IgD-negative memory B cell (primary cell): ENCODE measurements at regions not wholly inside any gene's neighbourhood (a gene's known extent, or its start where the extent isn't known, plus 50 kb on each side); places are given as distances from the start of the nearest gene placed in this dataset.
"Not testable (repeated sequence)": the region's sequence is repeated elsewhere in the genome, so short reads cannot be mapped to it uniquely, and the experiment has no call there.

Experiments used
- H3K27ac Mint-ChIP-seq, 3 donors: one replicate each; pipeline ENCODE4 v1.8.0; 2020 to 2022; ENCODE audit warnings: mild to moderate bottlenecking in 3 of 3, mixed read lengths in 3 of 3, moderate library complexity in 1 of 3
- H3K27me3 Mint-ChIP-seq: one replicate; pipeline ENCODE4 v1.8.0; 2021; ENCODE audit warnings: mixed read lengths
- H3K36me3 Mint-ChIP-seq: one replicate; pipeline ENCODE4 v1.8.0; 2020; ENCODE audit warnings: mild to moderate bottlenecking, mixed read lengths
- H3K4me1 Mint-ChIP-seq, 3 donors: one replicate each; pipeline ENCODE4 v1.8.0; 2020 to 2022; ENCODE audit warnings: mixed read lengths in 3 of 3, mild to moderate bottlenecking in 1 of 3
- H3K4me3 Mint-ChIP-seq, 4 donors: one replicate each; pipeline ENCODE4 v1.8.0; 2020 to 2022; ENCODE audit warnings: mild to moderate bottlenecking in 4 of 4, mixed read lengths in 4 of 4, moderate library complexity in 3 of 4
- H3K9me3 Mint-ChIP-seq, 3 donors: one replicate each; pipeline ENCODE4 v1.8.0; 2020 to 2021; ENCODE audit warnings: mixed read lengths in 3 of 3, mild to moderate bottlenecking in 1 of 3

DNA sequence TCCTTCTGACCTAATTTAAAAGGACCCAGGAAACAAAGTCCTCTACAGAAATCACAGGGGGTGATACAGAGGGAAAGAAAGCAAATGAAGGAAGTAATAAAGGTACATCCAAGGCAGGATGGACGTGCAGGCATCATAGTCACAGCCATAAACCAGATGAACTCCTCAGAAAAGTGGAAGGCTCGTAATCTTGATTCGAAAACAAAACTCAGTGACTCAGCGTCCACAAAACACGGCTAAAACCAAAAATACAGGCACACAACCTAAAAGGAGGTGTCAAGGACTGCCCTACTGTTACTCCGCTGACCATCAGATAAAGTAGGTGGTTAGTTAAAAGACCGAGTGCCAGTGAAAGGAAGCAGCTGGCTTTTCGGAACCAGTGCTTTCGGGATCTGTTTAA lies 81.5 kb downstream of the TRIM69 start:
- not testable (repeated sequence) for H3K4me3 Mint-ChIP-seq, H3K9me3 Mint-ChIP-seq, H3K27me3 Mint-ChIP-seq, H3K27ac Mint-ChIP-seq, H3K4me1 Mint-ChIP-seq, H3K36me3 Mint-ChIP-seq

DNA sequence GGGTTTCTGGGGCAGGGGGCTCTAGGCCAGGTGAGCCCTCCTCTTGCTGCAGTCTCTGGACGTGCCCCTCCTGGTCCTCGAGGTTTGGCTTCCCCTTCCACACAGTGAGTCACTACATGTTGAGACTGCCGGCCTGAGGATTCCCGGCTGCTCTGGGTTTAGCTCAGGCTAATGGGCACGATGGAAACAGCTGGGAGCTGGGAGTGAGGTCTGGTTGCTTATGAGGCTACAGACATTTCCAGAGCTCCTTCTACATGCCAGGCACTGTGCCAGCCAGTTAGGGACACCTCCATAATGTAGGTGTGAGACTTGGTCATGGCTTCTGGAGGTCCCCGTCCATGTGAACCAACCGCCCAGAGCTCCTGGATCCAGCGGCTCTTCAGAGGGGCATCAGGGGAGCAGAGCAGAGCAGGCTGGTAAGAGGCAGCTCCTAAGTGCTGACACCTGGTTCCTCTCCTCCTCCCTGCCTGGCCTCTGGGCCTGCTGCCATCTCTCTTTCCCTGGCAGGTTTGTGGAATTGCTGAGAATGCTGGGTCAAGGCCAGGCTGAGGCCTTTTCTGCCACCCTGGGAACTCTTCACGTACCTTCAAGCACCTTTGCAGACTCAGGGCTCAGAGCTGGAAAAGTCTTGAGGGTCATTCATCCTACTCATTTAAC lies 83.1 kb downstream of the TRIM69 start:
- H3K27ac Mint-ChIP-seq: not testable (repeated sequence)

DNA sequence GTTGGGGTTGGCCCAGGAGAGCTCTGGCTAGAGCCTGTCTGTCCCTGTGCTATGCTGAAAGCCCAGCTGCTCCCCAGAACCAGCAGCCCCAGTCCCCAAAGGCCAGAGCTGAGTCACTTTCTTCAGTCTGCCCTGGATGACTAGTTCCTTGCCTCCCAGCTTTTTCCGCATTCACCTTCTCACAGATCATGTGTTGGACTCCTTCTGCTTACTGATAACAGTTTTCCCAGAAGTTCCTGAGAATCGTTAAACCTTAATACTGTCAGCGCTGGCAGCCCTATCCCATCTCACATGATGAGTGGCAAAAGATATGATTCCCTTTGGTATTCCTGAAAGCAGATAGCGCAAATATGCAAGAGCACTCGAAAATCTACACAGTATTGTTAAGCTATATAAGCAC lies 84.2 kb downstream of the TRIM69 start:
- not testable (repeated sequence) for H3K9me3 Mint-ChIP-seq, H3K27me3 Mint-ChIP-seq, H3K27ac Mint-ChIP-seq, H3K4me3 Mint-ChIP-seq, H3K4me1 Mint-ChIP-seq, H3K36me3 Mint-ChIP-seq

More for the DNA sequence above, 83.1 kb downstream of the TRIM69 start:
- not testable (repeated sequence) for H3K9me3 Mint-ChIP-seq, H3K27me3 Mint-ChIP-seq, H3K4me1 Mint-ChIP-seq, H3K4me3 Mint-ChIP-seq, H3K36me3 Mint-ChIP-seq

DNA sequence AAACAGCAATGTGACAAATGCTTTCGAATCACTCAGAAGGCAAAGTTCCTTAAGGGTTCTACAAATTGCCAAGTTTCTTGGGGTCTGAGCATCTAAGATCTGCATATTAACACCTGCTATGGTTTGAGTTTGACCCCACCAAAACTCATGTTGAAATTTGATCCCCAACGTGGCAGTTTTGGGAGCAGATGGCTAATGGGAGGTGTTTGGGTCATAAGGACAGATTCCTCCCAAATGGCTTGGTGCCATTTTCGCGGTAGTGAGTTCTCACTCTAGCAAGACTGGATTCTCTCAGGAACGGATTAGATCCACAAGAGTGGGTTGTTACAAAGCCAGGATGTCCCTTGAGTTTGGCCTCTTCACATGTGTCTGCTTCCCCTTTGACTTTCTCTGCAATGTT lies 84.6 kb downstream of the TRIM69 start:
- not testable (repeated sequence) for H3K27ac Mint-ChIP-seq, H3K36me3 Mint-ChIP-seq, H3K27me3 Mint-ChIP-seq, H3K4me3 Mint-ChIP-seq, H3K4me1 Mint-ChIP-seq, H3K9me3 Mint-ChIP-seq

DNA sequence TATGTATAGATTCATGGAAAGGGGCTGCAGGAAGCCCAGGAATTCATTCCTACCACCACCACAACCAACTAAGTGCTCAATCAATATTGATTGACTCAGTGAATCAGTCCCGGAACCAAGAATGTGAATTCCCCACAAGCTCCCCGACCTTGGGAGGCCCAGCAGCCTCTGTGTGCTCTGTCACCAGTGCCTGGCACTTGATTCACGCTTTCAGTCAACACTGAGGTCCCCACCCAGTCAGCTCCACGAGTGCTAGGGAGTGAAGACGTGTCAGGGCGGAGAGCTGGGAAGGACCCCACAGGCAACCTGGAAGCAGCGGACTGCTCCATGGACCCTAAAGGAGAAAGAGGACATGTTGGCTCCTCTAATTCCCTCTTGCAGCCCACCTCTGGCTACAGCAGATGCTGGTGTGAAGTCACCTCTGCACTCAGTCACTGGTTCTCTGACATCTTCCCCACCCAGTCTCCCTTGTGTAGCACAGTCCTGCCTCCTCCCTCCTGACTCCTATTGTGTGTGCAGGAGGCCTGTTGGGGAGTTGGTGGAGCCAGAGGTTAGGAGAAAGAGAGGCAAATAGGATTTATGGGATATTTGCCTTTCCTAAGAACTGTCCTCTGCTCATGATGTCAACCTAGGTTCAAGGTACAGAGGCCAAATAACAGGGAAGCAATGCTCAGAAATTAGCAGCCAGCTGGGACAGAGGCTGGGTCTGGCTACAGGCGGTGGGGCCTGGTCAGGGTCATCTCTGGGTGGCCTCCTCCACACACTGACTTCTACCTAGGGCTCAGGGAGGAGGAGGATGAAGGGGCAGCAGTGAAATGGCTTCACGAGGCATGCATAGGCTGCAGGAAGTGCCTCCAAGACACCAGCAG lies 88.2 kb downstream of the TRIM69 start:
- H3K27ac Mint-ChIP-seq, H3K36me3 Mint-ChIP-seq, H3K27me3 Mint-ChIP-seq, H3K4me3 Mint-ChIP-seq, H3K4me1 Mint-ChIP-seq, H3K9me3 Mint-ChIP-seq: not testable (repeated sequence)

DNA sequence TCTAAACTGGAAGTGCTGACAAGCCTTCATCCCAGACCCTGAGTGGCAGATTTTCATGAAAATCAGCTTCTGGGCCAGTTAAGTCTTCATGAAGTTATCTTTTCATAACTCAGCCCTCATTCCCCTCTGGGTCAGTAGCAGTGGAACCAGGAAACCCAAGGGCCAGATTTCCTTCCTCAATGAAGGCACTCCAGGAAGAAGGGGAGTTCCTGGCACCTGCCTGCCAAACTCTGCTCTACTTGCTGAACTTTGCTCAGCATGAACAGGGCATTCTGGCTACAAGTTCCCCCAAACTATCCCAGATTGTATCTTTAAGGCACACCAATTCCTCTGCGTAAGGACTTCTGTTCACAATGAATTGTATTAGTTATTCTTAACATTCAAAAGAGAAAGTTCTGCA lies 90.3 kb downstream of the TRIM69 start:
- not testable (repeated sequence) for H3K27ac Mint-ChIP-seq, H3K4me1 Mint-ChIP-seq, H3K4me3 Mint-ChIP-seq, H3K9me3 Mint-ChIP-seq, H3K27me3 Mint-ChIP-seq, H3K36me3 Mint-ChIP-seq

DNA sequence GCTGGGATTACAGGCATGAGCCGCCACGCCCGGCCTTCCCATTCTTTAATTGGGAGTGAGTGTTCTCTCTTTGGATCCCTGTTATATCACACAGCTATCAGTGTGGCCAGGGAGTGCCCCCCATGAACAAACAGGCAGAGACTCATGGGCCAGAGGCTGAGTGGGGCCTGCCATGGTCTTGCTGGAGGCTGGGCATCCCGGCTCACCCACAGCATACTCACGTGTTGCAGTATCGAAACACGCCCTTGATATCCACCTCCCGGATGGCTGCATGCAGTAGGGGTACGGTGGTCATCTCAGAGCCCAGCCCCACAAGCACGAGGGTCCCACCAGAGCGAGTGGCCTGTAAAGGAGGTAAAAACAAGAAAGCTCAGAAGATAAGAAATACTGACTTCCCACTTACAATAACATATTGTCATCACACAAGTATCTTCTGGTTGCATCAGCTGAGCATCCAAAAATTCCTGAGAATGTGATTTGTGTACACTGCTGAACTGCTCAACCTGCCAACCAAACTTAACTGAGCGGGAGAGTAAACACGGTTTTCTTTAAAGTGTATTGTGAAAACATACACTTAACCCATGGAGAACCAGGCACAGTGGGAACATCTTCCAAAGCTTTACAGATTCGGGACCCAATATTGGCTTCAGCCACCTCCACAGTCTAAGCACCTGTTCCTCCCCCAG lies 92.0 kb downstream of the TRIM69 start:
- H3K9me3 Mint-ChIP-seq: not testable (repeated sequence)

DNA sequence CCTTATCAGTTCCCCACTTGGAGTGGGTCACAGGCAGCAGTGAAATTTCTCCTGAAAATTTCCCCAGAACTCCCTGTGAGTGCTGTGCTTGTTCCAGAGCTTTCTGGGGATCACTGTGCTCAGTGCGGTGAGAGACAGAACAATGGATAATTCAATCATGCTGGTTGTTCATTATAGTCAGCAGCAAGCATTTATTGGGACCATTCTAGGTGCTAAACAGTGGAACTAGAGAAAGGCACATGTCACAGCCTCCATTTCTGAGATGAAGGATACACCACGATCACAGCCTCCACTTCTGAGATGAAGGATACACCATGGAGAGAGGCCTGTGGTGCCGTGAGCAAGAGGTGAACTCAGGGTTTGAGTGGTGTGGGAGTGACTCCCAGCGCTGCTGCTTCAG lies 92.8 kb downstream of the TRIM69 start:
- not testable (repeated sequence) for H3K4me3 Mint-ChIP-seq, H3K36me3 Mint-ChIP-seq, H3K27me3 Mint-ChIP-seq, H3K4me1 Mint-ChIP-seq, H3K9me3 Mint-ChIP-seq, H3K27ac Mint-ChIP-seq

More for the DNA sequence above, 92.0 kb downstream of the TRIM69 start:
- not testable (repeated sequence) for H3K27me3 Mint-ChIP-seq, H3K4me1 Mint-ChIP-seq, H3K36me3 Mint-ChIP-seq, H3K4me3 Mint-ChIP-seq, H3K27ac Mint-ChIP-seq

DNA sequence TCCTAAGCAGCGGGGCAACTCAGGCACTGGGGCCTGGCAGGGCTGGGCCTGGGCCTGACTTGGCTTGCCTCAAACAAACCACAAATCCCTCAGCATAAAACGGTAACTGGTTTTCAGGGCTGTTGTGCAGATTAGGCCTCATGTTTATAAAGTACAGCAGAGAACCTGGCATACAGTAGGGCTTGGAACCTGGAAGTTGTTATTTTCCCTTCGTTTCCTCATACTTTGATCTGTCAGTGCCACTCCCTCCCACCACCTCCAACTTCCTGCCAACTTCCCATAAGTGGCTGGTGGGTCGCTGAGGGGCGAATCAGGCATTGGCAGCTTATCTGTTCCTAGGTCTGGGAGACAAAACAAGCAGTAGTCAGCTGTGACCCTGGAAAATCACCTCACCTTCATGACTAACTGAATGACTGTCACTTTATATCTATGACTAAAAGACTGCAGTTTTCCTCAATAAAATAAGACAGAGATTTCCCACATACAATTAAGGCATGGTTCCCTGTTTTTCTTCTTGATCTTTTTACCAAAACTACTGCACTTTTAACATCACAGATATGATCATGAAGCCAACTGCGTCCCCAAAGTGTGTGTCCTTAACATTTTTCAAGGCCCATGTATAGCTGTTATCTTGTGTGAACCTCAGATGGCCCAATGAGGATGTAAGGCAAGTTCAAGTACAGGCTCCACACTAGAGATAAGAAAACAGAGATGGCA lies 94.5 kb downstream of the TRIM69 start:
- not testable (repeated sequence) for H3K27me3 Mint-ChIP-seq, H3K9me3 Mint-ChIP-seq, H3K4me1 Mint-ChIP-seq, H3K4me3 Mint-ChIP-seq, H3K27ac Mint-ChIP-seq, H3K36me3 Mint-ChIP-seq

DNA sequence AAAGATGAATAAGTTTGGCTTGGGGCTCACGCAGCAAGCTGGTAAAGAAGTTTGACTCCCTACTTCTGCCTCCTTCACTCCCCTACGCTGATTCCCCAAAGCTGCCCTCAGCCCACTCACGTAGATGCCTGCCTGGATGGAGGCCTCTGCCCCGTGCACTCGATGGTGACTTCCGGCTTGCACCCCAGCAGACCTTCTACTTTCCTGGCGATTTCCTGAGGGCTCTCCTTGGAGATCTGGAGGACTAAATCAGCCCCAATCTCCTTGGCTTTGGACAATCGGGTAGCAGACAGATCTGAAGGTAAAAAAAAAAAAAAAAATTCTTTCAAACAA lies 95.0 kb downstream of the TRIM69 start:
- not testable (repeated sequence) for H3K27me3 Mint-ChIP-seq, H3K36me3 Mint-ChIP-seq, H3K4me3 Mint-ChIP-seq, H3K27ac Mint-ChIP-seq, H3K9me3 Mint-ChIP-seq, H3K4me1 Mint-ChIP-seq

DNA sequence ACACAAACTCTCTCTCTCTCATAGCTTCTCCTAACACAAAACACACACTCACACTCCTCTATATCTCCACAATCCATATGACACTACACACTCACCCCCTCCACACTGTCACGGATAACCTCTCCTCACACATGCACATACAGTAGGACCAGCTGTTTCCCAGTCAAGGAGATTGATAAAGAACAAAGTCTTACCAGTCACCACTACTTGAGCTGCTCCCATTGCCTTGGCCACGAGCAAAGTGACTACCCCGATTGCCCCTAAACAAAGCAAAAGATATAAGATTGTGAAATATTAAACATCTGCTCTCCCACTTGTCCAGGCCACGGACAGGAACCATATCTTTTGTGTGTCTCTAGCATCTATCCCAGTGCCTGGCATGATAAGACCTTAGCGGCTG lies 95.8 kb downstream of the TRIM69 start:
- not testable (repeated sequence) for H3K4me3 Mint-ChIP-seq, H3K4me1 Mint-ChIP-seq, H3K27ac Mint-ChIP-seq

DNA sequence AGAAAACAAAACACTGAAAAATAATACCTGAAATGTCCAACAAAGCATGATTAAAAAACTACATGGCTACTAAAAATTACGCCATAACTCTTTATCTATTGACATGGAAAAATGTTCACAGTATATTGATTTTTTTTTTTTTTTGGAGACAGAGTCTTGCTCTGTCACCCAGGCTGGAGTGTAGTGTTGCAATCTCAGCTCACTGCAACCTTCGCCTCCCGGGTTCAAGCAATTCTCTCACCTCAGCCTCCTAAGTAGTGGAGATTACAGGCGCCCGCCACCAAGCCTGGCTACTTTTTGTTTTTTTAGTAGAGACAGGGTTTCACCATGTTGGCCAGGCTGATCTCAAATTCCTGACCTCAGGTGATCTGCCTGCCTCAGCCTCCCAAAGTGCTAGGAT lies 96.8 kb downstream of the TRIM69 start:
- H3K4me1 Mint-ChIP-seq: not testable (repeated sequence)

More for the DNA sequence above, 95.8 kb downstream of the TRIM69 start:
- H3K36me3 Mint-ChIP-seq, H3K9me3 Mint-ChIP-seq, H3K27me3 Mint-ChIP-seq: not testable (repeated sequence)

DNA sequence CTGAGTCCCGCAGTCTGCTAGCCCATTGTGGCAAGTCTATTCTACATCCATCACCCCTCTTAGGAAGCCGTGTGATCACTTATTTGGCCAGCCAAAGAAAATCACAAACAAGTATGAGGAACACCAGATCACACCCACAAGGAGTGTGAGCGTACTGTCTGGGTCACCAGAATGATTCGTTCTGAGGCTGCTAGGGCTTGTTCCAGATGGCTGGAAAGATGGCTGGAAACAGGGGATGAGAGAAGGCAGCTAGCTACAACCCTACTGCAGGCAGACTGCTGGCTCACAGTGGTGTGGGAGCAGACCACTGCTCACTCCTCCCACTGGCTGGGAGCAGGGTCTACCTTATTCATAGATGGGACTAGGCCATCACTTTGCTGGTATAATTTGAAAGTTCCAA lies 97.4 kb downstream of the TRIM69 start:
- H3K36me3 Mint-ChIP-seq, H3K4me3 Mint-ChIP-seq, H3K27me3 Mint-ChIP-seq, H3K4me1 Mint-ChIP-seq, H3K9me3 Mint-ChIP-seq, H3K27ac Mint-ChIP-seq: not testable (repeated sequence)

More for the DNA sequence above, 96.8 kb downstream of the TRIM69 start:
- H3K36me3 Mint-ChIP-seq, H3K27me3 Mint-ChIP-seq, H3K9me3 Mint-ChIP-seq, H3K4me3 Mint-ChIP-seq, H3K27ac Mint-ChIP-seq: not testable (repeated sequence)

DNA sequence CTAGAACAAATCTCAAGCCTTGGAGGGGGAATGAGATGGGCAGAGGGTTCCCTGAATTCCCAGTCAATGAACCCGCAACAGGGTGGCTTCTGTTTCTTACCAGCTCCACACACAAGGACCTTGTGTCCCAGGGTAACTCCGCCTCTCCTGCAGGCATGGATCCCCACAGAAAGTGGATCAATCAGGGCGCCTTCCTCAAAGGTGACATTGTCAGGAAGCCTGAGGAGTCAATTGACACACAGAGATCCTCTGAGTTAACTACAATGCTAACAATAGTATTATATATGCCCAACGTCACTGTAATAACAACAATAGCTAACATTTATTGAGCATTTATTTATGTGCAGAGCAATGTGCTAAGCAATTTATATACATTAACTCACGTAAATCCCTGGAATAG lies 98.8 kb downstream of the TRIM69 start:
- not testable (repeated sequence) for H3K9me3 Mint-ChIP-seq, H3K4me3 Mint-ChIP-seq, H3K36me3 Mint-ChIP-seq, H3K27me3 Mint-ChIP-seq, H3K4me1 Mint-ChIP-seq, H3K27ac Mint-ChIP-seq

DNA sequence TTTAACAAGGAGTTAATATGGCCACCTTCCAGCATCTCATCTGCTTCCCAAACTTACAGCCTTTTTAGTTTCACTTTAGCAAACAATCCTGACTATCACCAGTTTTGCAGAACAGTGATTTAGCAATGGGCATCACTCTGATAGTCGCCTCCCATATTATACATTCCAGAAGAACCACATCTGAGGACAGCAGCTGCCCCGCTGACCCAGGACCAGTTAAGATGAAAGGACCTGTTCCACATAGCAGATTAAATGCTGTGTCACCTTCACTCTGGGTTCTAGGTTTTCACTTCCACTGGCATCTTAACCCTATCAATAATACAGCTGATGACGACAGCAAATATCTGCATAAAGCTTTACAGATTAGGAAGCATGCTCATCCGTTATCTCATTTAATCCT lies 99.8 kb downstream of the TRIM69 start:
- no peak overlapping the region for H3K4me3 Mint-ChIP-seq
- H3K36me3 Mint-ChIP-seq: no peaks in the 10 kb centered on the region
- no peak overlapping the region for H3K27ac Mint-ChIP-seq
- no peaks in the 10 kb centered on the region for H3K9me3 Mint-ChIP-seq
- H3K4me1 Mint-ChIP-seq: no peaks in the 10 kb centered on the region
- H3K27me3 Mint-ChIP-seq: peaks cover 1% of the 10 kb centered on the region

DNA sequence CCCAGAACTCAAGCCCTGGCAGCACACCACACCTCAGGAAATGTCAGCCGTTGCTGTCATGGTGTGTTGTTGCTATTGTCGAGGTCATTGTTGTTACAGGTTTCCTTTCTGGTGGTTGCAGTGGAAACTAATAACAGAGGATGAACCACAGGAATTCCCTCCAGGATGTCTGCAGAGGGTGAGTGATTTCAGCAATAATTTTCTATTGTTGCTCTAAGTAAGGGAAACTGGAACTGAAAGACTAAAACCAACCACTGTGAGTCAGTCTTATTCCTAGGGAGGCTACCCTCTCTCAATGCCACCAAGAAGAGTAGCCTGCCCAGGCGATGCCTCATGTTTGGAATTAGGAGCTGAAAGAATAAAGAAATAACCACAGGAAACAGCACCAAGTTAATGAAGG lies 102.6 kb downstream of the TRIM69 start:
- H3K27me3 Mint-ChIP-seq, H3K4me3 Mint-ChIP-seq, H3K4me1 Mint-ChIP-seq, H3K27ac Mint-ChIP-seq, H3K9me3 Mint-ChIP-seq, H3K36me3 Mint-ChIP-seq: not testable (repeated sequence)
